ENCODE measurements at regions not wholly inside any gene's neighbourhood (a gene's known extent, or its start where the extent isn't known, plus 50 kb on each side); places are given as distances from the start of the nearest gene placed in this dataset.

- no peak for DNase-seq (ENCODE audit: low read depth)
Observed at GRCh38 chr13:40175639-40176038, 490.8 kb downstream of the FOXO1 start.

GRCh38 chr13:40176242-40176641 is 490.2 kb downstream of the FOXO1 start:
- TF ChIP-seq, protein P1, sequence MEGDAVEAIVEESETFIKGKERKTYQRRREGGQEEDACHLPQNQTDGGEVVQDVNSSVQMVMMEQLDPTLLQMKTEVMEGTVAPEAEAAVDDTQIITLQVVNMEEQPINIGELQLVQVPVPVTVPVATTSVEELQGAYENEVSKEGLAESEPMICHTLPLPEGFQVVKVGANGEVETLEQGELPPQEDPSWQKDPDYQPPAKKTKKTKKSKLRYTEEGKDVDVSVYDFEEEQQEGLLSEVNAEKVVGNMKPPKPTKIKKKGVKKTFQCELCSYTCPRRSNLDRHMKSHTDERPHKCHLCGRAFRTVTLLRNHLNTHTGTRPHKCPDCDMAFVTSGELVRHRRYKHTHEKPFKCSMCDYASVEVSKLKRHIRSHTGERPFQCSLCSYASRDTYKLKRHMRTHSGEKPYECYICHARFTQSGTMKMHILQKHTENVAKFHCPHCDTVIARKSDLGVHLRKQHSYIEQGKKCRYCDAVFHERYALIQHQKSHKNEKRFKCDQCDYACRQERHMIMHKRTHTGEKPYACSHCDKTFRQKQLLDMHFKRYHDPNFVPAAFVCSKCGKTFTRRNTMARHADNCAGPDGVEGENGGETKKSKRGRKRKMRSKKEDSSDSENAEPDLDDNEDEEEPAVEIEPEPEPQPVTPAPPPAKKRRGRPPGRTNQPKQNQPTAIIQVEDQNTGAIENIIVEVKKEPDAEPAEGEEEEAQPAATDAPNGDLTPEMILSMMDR (IDR thresholded peaks at IDR 0.05; ENCODE audit: insufficient read depth, low read depth, low read length) = no peak
- Histone ChIP-seq H3K27me3 (ENCODE audit: control insufficient read depth, insufficient read depth, low read length) (peaks cover 5% of the 10 kb centered on the region; the same call in 1 of the 2 replicates), H3K36me3 (ENCODE audit: control insufficient read depth, insufficient read depth, low read length) (no peaks in the 10 kb centered on the region), H3K4me3 (ENCODE audit: low read depth, low read length) (no peak overlapping the region)
- ChIA-PET CTCF (interaction anchor here (1.6 kb wide), 1 partner anchor 17 kb away, joined by 3 read pairs; no protein-coding TSS in a partner anchor), POLR2A (interaction anchor here (0.5 to 0.7 kb wide), 2 partner anchors 364 to 836 kb away, joined by 5 to 6 read pairs; no protein-coding TSS in a partner anchor)
- no peak for DNase-seq (ENCODE audit: low read depth)

More at GRCh38 chr13:40175639-40176038, 490.8 kb downstream of the FOXO1 start:
- Histone ChIP-seq H3K36me3 (ENCODE audit: control insufficient read depth, insufficient read depth, low read length) (no peaks in the 10 kb centered on the region), H3K4me3 (ENCODE audit: low read depth, low read length) (no peak overlapping the region), H3K27me3 (ENCODE audit: control insufficient read depth, insufficient read depth, low read length) (peaks cover 5% of the 10 kb centered on the region; the same call in 1 of the 2 replicates)
- TF ChIP-seq, protein P1 (IDR thresholded peaks at IDR 0.05; ENCODE audit: insufficient read depth, low read depth, low read length) = no peak
- CTCF ChIA-PET = interaction anchor here (1.6 kb wide), 1 partner anchor 18 kb away, joined by 3 read pairs; no protein-coding TSS in a partner anchor
- POLR2A ChIA-PET = interaction anchor here (0.5 to 0.7 kb wide), 2 partner anchors 365 to 837 kb away, joined by 5 to 6 read pairs; no protein-coding TSS in a partner anchor

DNA sequence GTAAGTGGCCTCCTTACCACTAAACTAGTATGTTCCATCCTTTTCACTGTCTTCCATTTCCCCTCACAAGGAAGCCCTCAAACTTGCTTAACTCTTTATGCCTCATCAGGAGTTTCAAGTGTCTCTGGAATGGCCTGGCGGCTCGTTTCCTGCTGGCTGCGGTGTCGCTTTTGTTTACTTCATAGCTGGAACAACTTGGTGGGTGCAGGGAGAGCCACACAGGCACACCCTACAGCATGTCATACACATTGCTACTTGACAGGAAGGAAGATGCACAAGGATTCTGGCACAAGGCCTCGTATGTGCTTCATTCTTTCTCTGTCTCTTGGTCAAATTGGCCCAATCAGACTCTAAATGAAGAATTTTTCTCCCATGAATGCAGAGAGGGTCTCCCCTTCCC is 488.3 kb downstream of the FOXO1 start:
- POLR2A ChIA-PET = no interaction called here
- TF ChIP-seq, protein P1 (IDR thresholded peaks at IDR 0.05; ENCODE audit: insufficient read depth, low read depth, low read length) = no peak
- CTCF ChIA-PET = no interaction called here
- Histone ChIP-seq H3K4me3 (ENCODE audit: low read depth, low read length) (no peak overlapping the region), H3K27me3 (ENCODE audit: control insufficient read depth, insufficient read depth, low read length) (peaks cover 5% of the 10 kb centered on the region; the same call in 1 of the 2 replicates), H3K36me3 (ENCODE audit: control insufficient read depth, insufficient read depth, low read length) (no peaks in the 10 kb centered on the region)
- no peak for DNase-seq (ENCODE audit: low read depth)

DNA sequence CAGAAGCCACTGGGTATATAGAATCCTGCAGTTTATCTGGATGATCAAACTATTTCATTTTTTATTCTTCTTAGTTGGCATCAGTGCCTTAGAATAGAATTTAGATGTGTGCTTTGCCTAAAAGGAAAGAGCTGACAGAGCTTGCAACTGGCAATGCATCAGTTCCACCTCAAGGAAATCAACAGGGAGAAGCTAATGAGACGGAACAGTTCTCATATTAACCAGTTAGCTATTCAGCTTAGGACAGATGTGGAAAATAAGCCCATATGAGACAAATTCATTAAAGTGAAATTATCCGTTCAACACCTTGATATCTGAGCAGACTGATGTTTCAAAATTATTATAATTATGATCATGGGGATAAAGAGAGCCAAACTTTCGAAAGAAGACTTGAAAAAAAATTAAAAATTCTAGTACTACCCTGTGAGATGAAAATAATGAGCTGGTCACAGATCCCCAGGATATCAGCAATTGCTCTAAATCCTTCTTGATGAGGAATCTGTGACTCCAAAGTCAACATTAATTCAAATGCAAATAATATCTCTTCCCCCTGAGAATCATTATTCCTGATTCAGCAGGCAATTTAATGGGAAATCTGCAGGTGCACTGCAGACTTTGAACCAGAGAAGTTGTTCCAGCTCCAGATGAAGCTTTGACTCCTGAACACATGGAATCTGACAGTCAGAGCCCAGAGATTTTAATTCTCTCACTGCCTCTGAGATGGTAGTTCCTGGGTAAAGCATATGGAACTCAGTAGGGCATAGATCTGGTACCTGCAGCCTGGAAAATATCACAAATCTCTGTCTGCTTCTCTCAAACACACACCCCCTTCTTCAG is 486.8 kb downstream of the FOXO1 start:
- no peak overlapping the region for H3K4me3 ChIP-seq (ENCODE audit: low read depth, low read length)
- POLR2A ChIA-PET = no interaction called here
- no peaks in the 10 kb centered on the region for H3K36me3 ChIP-seq (ENCODE audit: control insufficient read depth, insufficient read depth, low read length)
- DNase-seq (ENCODE audit: low read depth) = no peak
- TF ChIP-seq, protein P1 (IDR thresholded peaks at IDR 0.05; ENCODE audit: insufficient read depth, low read depth, low read length) = no peak
- CTCF ChIA-PET = interaction anchor here (0.7 to 2.8 kb wide), 3 partner anchors 11 to 15 kb away, joined by 3 to 9 read pairs (median 4); no protein-coding TSS in a partner anchor
- H3K27me3 ChIP-seq (ENCODE audit: control insufficient read depth, insufficient read depth, low read length) = peaks cover 6% of the 10 kb centered on the region; the same call in 1 of the 2 replicates

DNA sequence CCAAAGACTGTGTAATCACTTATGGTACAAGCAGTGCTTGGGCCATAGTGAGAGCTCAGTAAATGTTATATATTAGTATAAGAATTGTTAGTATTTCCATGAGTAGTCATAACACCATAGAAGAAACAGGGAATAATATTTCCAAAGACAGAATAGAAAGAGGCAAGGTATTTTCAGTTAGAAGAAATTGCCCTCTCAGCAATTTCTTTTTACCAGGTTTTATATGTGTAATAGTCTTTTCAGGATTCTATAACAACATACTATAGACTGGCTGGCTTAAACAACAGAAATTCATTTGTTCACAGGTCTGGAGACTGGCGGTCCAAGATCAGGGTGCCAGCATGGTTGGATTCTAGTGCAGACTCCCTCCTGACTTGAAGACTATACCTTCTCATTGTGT is 485.7 kb downstream of the FOXO1 start:
- Histone ChIP-seq H3K36me3 (ENCODE audit: control insufficient read depth, insufficient read depth, low read length) (no peaks in the 10 kb centered on the region), H3K27me3 (ENCODE audit: control insufficient read depth, insufficient read depth, low read length) (peaks cover 3% of the 10 kb centered on the region; the same call in 1 of the 2 replicates), H3K4me3 (ENCODE audit: low read depth, low read length) (no peak overlapping the region)
- ChIA-PET POLR2A (no interaction called here), CTCF (interaction anchor here (2.8 kb wide), 1 partner anchor 10 kb away, joined by 9 read pairs; no protein-coding TSS in a partner anchor)
- TF ChIP-seq, protein P1 (IDR thresholded peaks at IDR 0.05; ENCODE audit: insufficient read depth, low read depth, low read length) = no peak
- no peak for DNase-seq (ENCODE audit: low read depth)
